GM23338 (cell line): ENCODE measurements at regions not wholly inside any gene's neighbourhood (a gene's known extent, or its start where the extent isn't known, plus 50 kb on each side); places are given as distances from the start of the nearest gene placed in this dataset.

Experiments
- ATAC-seq: fragments of 200-7000 bp; cut with Tn5 transposase; 3 replicates; pipeline ENCODE4 v1.9.1; 2020
- DNase-seq: peaks from one replicate; pipeline ENCODE4 v3.0.0-alpha.2; 2015; ENCODE audit warnings: low spot score
- H2AFZ ChIP-seq: fragments of 200-600 bp; sonication (generic); 2 replicates; pipeline ENCODE4 v1.8.0; 2016; ENCODE audit warnings: antibody characterized with exemption, mild to moderate bottlenecking, moderate library complexity
- H3F3A ChIP-seq: fragments of 200-600 bp; sonication (generic); replicated peaks from 2 replicates; pipeline ENCODE4 v1.8.0; 2017; ENCODE audit warnings: antibody characterized with exemption, mixed run types, low read depth
- H3K27ac ChIP-seq: fragments of 200-600 bp; sonication (generic); 2 replicates; pipeline ENCODE4 v1.6.1; 2016; ENCODE audit warnings: low read depth
- H3K27me3 ChIP-seq: fragments of 200-600 bp; sonication (generic); 2 replicates; pipeline ENCODE4 v1.8.0; 2016; ENCODE audit warnings: mild to moderate bottlenecking, mixed run types, moderate library complexity; ENCODE audit not compliant: insufficient read depth
- H3K36me3 ChIP-seq: fragments of 200-600 bp; sonication (generic); 2 replicates; pipeline ENCODE4 v1.8.0; 2016; ENCODE audit warnings: mild to moderate bottlenecking; ENCODE audit not compliant: insufficient read depth
- H3K4me1 ChIP-seq: fragments of 200-600 bp; sonication (generic); 2 replicates; pipeline ENCODE4 v1.8.0; 2016; ENCODE audit warnings: mild to moderate bottlenecking, moderate library complexity; ENCODE audit not compliant: insufficient read depth
- H3K4me2 ChIP-seq: fragments of 200-600 bp; sonication (generic); 2 replicates; pipeline ENCODE4 v1.7.1; 2017; ENCODE audit warnings: mixed run types
- H3K4me3 ChIP-seq: fragments of 200-600 bp; sonication (generic); 2 replicates; pipeline ENCODE4 v1.6.1; 2016; ENCODE audit warnings: mixed run types
- H3K79me2 ChIP-seq: fragments of 200-600 bp; sonication (generic); replicated peaks from 2 replicates; pipeline ENCODE4 v1.8.0; 2017; ENCODE audit warnings: mild to moderate bottlenecking; ENCODE audit not compliant: insufficient read depth
- H3K9me2 ChIP-seq: fragments of 200-600 bp; sonication (generic); 2 replicates; pipeline ENCODE4 v1.8.0; 2017; ENCODE audit not compliant: insufficient read depth
- H4K20me1 ChIP-seq: fragments of 200-600 bp; sonication (generic); replicated peaks from 2 replicates; pipeline ENCODE4 v1.8.0; 2017; ENCODE audit warnings: mild to moderate bottlenecking; ENCODE audit not compliant: insufficient read depth
- H3K27ac Mint-ChIP-seq: 2 replicates; pipeline ENCODE4 v1.8.0; 2020; ENCODE audit warnings: inconsistent platforms, mild to moderate bottlenecking, moderate library complexity, mixed read lengths
- H3K27me3 Mint-ChIP-seq: 3 replicates; pipeline ENCODE4 v1.8.0; 2022; ENCODE audit warnings: low read depth, mild to moderate bottlenecking, moderate library complexity, mixed read lengths, inconsistent platforms; ENCODE audit not compliant: insufficient read depth, poor library complexity
- H3K36me3 Mint-ChIP-seq: 3 replicates; pipeline ENCODE4 v1.8.0; 2021; ENCODE audit warnings: low read depth, mild to moderate bottlenecking, inconsistent platforms, moderate library complexity, mixed read lengths
- H3K4me1 Mint-ChIP-seq: 3 replicates; pipeline ENCODE4 v1.8.0; 2020; ENCODE audit warnings: mild to moderate bottlenecking, inconsistent platforms, mixed read lengths
- H3K4me3 Mint-ChIP-seq: 3 replicates; pipeline ENCODE4 v1.8.0; 2021; ENCODE audit warnings: moderate library complexity, mild to moderate bottlenecking, inconsistent platforms, mixed read lengths
- H3K9me3 Mint-ChIP-seq: 3 replicates; pipeline ENCODE4 v1.8.0; 2020; ENCODE audit warnings: moderate library complexity, mild to moderate bottlenecking, inconsistent platforms, mixed read lengths
- CTCF ChIP-seq, 2 experiments: fragments of 200-600 bp in 1 of 2; sonication (generic) in 1 of 2; conservative IDR thresholded peaks; 2 replicates each; pipeline versions ENCODE4 v1.5.1 to v1.6.1; 2016 to 2017; ENCODE audit warnings: antibody characterized with exemption in 2 of 2, low read depth in 2 of 2, mild to moderate bottlenecking in 2 of 2, moderate library complexity in 1 of 2
- ETS1 ChIP-seq: IDR thresholded peaks from 2 replicates; pipeline ENCODE4 v1.6.1; 2016; ENCODE audit warnings: antibody characterized with exemption
- EZH2 ChIP-seq: fragments of 200-600 bp; sonication (generic); IDR thresholded peaks from one replicate; pipeline ENCODE4 v1.8.0; 2017; ENCODE audit warnings: antibody characterized with exemption, mild to moderate bottlenecking, low read depth; ENCODE audit not compliant: unreplicated experiment
- EZH2phosphoT487 ChIP-seq: fragments of 200-600 bp; sonication (generic); IDR thresholded peaks from one replicate; pipeline ENCODE4 v1.8.1; 2018; ENCODE audit warnings: antibody characterized with exemption; ENCODE audit not compliant: unreplicated experiment
- JUNB ChIP-seq: IDR thresholded peaks from one replicate; pipeline ENCODE4 v1.6.1; 2016; ENCODE audit warnings: antibody characterized with exemption; ENCODE audit not compliant: unreplicated experiment
- NANOG ChIP-seq: IDR thresholded peaks from 2 replicates; pipeline ENCODE4 v1.6.1; 2016; ENCODE audit warnings: antibody characterized with exemption, borderline replicate concordance
- POLR2AphosphoS5 ChIP-seq: IDR thresholded peaks from 2 replicates; pipeline ENCODE4 v1.6.1; 2016; ENCODE audit warnings: antibody characterized with exemption, low read depth
- REST ChIP-seq: IDR thresholded peaks from one replicate; pipeline ENCODE4 v1.6.1; 2018; ENCODE audit warnings: antibody characterized with exemption; ENCODE audit not compliant: unreplicated experiment
- STAT1 ChIP-seq: IDR thresholded peaks from one replicate; pipeline ENCODE4 v1.6.1; 2016; ENCODE audit warnings: antibody characterized with exemption; ENCODE audit not compliant: unreplicated experiment
- ZNF114 ChIP-seq: fragments of 250-450 bp; sonication (Bioruptor Pico); IDR thresholded peaks from 2 replicates; pipeline ENCODE4 v1.5.0; 2020; ENCODE audit warnings: mild to moderate bottlenecking, moderate library complexity
- TF ChIP-seq, protein P1 (sequence below): fragments of 250-450 bp; sonication (Bioruptor Pico); IDR thresholded peaks from 2 replicates; pipeline ENCODE4 v1.5.0; 2020; ENCODE audit warnings: mild to moderate bottlenecking, moderate library complexity

- TF ChIP-seq JUNB (no peak), NANOG (no peak)
Observed at GRCh38 chr7:53336105-53336668, 300.8 kb downstream of the POM121L12 start (continued).

- no peak overlapping the region for H3K4me2 ChIP-seq
- DNase-seq: peak; percentile 4
Observed at GRCh38 chr7:53340220-53340619, 304.8 kb downstream of the POM121L12 start.

More at GRCh38 chr7:53340220-53340619, 304.8 kb downstream of the POM121L12 start:
- Mint-ChIP-seq H3K27ac (no peak overlapping the region), H3K9me3 (peaks cover 81% of the 10 kb centered on the region), H3K4me1 (no peaks in the 10 kb centered on the region), H3K27me3 (no peaks in the 10 kb centered on the region), H3K36me3 (peaks cover 64% of the 10 kb centered on the region), H3K4me3 (no peak overlapping the region)
- Histone ChIP-seq H3F3A (no peaks in the 10 kb centered on the region), H4K20me1 (no peaks in the 10 kb centered on the region), H3K27ac (no peak overlapping the region), H3K4me1 (no peaks in the 10 kb centered on the region), H3K36me3 (peaks cover 34% of the 10 kb centered on the region), H3K9me2 (0 out of 2 replicates have a peak, but pooled peaks cover 4% of the 10 kb centered on the region), H3K79me2 (no peaks in the 10 kb centered on the region), H2AFZ (no peak overlapping the region), H3K4me3 (no peak overlapping the region), H3K27me3 (no peaks in the 10 kb centered on the region)
- no peak for ATAC-seq
- TF ChIP-seq ZNF114 (CRISPR knock-in tag) (no peak), JUNB (no peak), NANOG (no peak), EZH2phosphoT487 (no peak), REST (no peak), CTCF (conservative IDR thresholded peaks at IDR 0.05; ENCODE audit: low read depth in 2 of 2) (no peak), EZH2 (no peak), STAT1 (no peak), ETS1 (no peak), POLR2AphosphoS5 (no peak)
- TF ChIP-seq, protein P1, sequence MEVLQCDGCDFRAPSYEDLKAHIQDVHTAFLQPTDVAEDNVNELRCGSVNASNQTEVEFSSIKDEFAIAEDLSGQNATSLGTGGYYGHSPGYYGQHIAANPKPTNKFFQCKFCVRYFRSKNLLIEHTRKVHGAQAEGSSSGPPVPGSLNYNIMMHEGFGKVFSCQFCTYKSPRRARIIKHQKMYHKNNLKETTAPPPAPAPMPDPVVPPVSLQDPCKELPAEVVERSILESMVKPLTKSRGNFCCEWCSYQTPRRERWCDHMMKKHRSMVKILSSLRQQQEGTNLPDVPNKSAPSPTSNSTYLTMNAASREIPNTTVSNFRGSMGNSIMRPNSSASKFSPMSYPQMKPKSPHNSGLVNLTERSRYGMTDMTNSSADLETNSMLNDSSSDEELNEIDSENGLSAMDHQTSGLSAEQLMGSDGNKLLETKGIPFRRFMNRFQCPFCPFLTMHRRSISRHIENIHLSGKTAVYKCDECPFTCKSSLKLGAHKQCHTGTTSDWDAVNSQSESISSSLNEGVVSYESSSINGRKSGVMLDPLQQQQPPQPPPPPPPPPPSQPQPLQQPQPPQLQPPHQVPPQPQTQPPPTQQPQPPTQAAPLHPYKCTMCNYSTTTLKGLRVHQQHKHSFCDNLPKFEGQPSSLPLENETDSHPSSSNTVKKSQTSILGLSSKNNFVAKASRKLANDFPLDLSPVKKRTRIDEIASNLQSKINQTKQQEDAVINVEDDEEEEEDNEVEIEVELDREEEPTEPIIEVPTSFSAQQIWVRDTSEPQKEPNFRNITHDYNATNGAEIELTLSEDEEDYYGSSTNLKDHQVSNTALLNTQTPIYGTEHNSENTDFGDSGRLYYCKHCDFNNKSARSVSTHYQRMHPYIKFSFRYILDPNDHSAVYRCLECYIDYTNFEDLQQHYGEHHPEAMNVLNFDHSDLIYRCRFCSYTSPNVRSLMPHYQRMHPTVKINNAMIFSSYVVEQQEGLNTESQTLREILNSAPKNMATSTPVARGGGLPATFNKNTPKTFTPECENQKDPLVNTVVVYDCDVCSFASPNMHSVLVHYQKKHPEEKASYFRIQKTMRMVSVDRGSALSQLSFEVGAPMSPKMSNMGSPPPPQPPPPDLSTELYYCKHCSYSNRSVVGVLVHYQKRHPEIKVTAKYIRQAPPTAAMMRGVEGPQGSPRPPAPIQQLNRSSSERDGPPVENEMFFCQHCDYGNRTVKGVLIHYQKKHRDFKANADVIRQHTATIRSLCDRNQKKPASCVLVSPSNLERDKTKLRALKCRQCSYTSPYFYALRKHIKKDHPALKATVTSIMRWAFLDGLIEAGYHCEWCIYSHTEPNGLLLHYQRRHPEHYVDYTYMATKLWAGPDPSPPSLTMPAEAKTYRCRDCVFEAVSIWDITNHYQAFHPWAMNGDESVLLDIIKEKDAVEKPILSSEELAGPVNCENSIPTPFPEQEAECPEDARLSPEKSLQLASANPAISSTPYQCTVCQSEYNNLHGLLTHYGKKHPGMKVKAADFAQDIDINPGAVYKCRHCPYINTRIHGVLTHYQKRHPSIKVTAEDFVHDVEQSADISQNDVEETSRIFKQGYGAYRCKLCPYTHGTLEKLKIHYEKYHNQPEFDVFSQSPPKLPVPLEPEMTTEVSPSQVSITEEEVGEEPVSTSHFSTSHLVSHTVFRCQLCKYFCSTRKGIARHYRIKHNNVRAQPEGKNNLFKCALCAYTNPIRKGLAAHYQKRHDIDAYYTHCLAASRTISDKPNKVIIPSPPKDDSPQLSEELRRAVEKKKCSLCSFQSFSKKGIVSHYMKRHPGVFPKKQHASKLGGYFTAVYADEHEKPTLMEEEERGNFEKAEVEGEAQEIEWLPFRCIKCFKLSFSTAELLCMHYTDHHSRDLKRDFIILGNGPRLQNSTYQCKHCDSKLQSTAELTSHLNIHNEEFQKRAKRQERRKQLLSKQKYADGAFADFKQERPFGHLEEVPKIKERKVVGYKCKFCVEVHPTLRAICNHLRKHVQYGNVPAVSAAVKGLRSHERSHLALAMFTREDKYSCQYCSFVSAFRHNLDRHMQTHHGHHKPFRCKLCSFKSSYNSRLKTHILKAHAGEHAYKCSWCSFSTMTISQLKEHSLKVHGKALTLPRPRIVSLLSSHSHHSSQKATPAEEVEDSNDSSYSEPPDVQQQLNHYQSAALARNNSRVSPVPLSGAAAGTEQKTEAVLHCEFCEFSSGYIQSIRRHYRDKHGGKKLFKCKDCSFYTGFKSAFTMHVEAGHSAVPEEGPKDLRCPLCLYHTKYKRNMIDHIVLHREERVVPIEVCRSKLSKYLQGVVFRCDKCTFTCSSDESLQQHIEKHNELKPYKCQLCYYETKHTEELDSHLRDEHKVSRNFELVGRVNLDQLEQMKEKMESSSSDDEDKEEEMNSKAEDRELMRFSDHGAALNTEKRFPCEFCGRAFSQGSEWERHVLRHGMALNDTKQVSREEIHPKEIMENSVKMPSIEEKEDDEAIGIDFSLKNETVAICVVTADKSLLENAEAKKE: no peak
